ENCODE measurements at regions not wholly inside any gene's neighbourhood (a gene's known extent, or its start where the extent isn't known, plus 50 kb on each side); places are given as distances from the start of the nearest gene placed in this dataset.
"Not testable (repeated sequence)": the region's sequence is repeated elsewhere in the genome, so short reads cannot be mapped to it uniquely, and the experiment has no call there.

DNA sequence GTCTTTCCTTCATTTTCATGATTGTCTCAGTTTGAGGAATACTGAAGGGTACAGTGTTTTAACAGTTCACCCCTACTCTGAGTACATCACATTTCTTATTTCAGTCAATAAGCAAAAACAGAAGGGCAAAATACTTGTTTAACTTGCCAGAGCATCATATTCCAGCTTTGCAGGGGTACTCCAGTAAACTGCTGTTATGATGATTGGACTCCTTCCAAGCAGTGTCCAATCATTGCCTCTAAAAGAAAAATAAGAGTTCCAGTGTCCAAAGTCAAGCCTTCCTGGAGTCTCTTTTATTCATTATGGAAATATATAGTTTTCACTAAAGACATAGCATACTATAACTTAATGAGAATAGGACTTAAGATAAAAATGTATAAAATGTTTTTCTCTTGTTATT lies 105.1 kb downstream of the FANCF start:
- Mint-ChIP-seq H3K27ac (no peak overlapping the region), H3K4me1 (peaks cover 3% of the 10 kb centered on the region), H3K4me3 (no peak overlapping the region), H3K36me3 (no peaks in the 10 kb centered on the region), H3K9me3 (no peaks in the 10 kb centered on the region), H3K27me3 (peaks cover 19% of the 10 kb centered on the region)
- no peak for DNase-seq

DNA sequence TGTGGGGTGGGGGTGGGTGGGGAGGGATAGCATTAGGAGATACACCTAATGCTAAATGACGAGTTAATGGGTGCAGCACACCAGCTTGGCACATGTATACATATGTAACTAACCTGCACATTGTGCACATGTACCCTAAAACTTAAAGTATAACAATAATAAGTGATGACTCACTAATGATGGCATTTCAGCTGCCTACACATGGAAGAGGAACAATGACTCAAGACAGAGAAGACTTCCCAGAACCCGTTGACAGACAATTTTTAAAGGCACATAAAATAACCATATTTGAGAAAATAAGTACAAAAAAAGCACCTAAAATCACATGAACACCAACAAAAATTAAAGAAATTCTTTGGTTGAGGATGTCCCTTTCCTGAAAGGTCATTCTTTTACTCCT lies 107.3 kb downstream of the FANCF start:
- H3K4me3 Mint-ChIP-seq, H3K4me1 Mint-ChIP-seq, H3K36me3 Mint-ChIP-seq, DNase-seq, H3K9me3 Mint-ChIP-seq, H3K27ac Mint-ChIP-seq: not testable (repeated sequence)
- H3K27me3 Mint-ChIP-seq = peaks cover 19% of the 10 kb centered on the region

DNA sequence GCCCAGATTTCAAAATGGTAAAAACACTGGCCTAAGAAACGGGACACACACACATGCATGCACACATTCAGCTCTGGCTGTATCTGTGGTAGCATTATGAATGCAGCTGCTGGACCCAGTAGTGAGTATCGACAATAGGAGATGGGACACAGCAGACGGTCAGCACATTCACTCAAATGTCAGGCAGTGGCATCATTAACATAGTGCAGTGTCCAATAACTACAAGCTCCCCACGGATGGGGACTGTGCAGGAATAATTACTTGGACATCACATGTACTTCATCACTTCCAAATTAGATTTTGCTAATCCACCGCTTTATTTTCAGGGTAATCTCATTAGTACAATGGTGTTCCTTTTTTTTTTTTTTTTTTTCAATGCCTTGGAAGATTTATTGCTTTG lies 109.5 kb downstream of the FANCF start:
- no peak for DNase-seq
- peaks cover 24% of the 10 kb centered on the region for H3K27me3 Mint-ChIP-seq

DNA sequence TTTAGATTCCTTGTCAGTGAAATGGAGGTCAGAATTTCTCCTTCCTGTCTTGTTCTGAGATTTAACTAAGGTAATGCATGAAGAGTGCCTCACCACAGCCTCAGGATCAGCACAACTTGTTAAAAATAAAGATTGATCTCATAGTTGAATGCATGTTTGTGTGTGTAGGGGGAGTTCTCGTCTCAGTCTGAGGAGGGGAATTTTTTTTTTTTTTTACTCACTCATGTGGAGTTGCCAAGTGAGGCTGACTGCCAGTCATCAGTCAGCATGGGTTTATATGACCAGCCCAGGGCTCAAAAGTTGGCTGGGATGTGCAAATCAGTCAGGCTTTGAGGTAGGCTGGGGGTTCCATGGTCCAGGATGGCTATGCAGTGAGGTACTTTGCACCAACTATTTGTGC lies 113.2 kb downstream of the FANCF start:
- Mint-ChIP-seq H3K36me3 (no peaks in the 10 kb centered on the region), H3K4me1 (no peaks in the 10 kb centered on the region), H3K9me3 (no peaks in the 10 kb centered on the region), H3K27me3 (peaks cover 20% of the 10 kb centered on the region), H3K4me3 (no peak overlapping the region), H3K27ac (no peak overlapping the region)
- no peak for DNase-seq

More for the DNA sequence above, 109.5 kb downstream of the FANCF start:
- peaks cover 3% of the 10 kb centered on the region for H3K4me1 Mint-ChIP-seq
- H3K4me3 Mint-ChIP-seq = no peak overlapping the region
- H3K9me3 Mint-ChIP-seq = no peaks in the 10 kb centered on the region
- no peak overlapping the region for H3K27ac Mint-ChIP-seq
- no peaks in the 10 kb centered on the region for H3K36me3 Mint-ChIP-seq

DNA sequence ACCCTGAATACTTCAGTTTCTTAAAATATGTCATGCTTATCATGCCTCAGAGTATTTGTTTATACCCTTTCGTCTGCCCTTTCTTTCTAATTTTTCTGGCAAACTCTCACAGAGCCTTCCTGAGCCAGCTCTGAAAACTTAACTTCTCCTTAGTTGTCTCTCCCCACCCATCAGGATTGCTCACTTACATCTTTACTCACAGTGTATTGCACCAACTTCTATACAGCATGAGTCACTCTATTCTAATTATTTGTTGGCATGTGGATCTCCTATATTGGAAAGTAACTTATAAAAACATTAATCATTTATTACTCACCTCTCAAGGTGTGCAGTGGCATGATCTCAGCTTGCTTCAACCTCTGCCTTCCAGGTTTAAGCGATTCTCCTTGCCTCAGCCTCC lies 114.9 kb downstream of the FANCF start:
- H3K9me3 Mint-ChIP-seq = no peaks in the 10 kb centered on the region
- no peak overlapping the region for H3K4me3 Mint-ChIP-seq
- no peaks in the 10 kb centered on the region for H3K4me1 Mint-ChIP-seq
- DNase-seq = no peak
- H3K27ac Mint-ChIP-seq = no peak overlapping the region
- peaks cover 15% of the 10 kb centered on the region for H3K27me3 Mint-ChIP-seq
- H3K36me3 Mint-ChIP-seq = no peaks in the 10 kb centered on the region

DNA sequence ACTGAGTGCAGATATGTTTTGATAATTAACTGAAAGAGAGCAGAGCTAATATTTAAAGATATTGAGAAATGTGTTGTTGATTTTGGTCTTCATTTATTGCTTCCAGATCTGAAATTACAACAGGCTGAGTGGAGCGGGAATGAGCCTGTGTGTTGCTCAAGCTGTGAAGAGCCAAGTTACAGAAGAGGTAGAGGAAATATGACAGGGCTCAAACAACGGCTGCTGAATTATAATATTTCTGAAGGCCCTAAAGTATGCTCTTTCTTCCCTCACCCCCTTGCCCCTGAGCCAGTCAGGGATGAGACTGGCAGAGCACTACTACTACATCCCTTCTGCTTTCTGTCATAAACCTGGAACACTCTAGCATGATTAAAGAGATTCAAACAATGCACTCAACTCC lies 115.6 kb downstream of the FANCF start:
- no peaks in the 10 kb centered on the region for H3K36me3 Mint-ChIP-seq
- H3K9me3 Mint-ChIP-seq = no peaks in the 10 kb centered on the region
- no peak overlapping the region for H3K4me3 Mint-ChIP-seq
- H3K27me3 Mint-ChIP-seq = peaks cover 15% of the 10 kb centered on the region
- H3K4me1 Mint-ChIP-seq = no peaks in the 10 kb centered on the region
- H3K27ac Mint-ChIP-seq = no peak overlapping the region
- no peak for DNase-seq

DNA sequence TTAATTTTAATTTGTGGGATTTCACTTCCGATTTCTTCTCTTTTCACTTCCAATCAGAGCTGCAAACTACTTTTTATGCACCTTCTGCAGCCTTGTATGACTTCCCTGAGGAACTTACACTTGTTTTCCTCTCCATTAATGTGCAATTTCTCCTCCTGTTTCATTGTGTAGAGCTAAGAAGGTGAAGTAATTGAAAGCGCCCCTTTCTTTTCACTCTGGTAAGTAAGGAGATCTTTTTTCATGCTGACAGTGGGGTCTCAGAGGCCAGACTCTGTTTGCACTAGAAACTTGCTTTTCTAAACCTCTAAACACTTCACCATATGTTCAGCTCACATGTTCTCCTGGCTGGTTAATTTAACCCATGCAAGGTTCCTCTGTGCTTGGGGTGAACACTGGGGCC lies 117.0 kb downstream of the FANCF start:
- DNase-seq = no peak
- peaks cover 15% of the 10 kb centered on the region for H3K27me3 Mint-ChIP-seq
- no peak overlapping the region for H3K27ac Mint-ChIP-seq
- no peaks in the 10 kb centered on the region for H3K9me3 Mint-ChIP-seq
- H3K4me1 Mint-ChIP-seq = no peaks in the 10 kb centered on the region
- H3K36me3 Mint-ChIP-seq = no peaks in the 10 kb centered on the region
- no peak overlapping the region for H3K4me3 Mint-ChIP-seq

DNA sequence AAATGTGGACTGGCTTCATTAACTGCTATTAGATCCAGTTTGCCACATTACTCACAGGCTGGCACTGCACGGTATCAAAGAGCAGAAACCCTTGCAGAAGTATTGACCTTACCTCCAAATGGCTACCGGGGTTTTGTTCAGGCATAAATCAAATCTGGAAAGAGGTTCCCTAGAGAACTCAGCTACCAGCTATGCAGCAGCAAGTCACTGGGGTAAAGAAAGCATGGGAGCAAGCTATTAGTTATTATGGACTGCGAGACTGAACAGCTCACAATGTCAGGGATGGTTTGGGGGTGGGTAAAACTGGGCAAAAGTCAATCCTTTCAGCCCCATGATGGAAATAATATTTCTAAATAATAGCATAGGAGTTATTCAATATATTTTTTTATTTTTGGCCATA lies 128.1 kb downstream of the FANCF start:
- Mint-ChIP-seq H3K4me3 (no peak overlapping the region), H3K27ac (no peak overlapping the region), H3K9me3 (no peaks in the 10 kb centered on the region)

DNA sequence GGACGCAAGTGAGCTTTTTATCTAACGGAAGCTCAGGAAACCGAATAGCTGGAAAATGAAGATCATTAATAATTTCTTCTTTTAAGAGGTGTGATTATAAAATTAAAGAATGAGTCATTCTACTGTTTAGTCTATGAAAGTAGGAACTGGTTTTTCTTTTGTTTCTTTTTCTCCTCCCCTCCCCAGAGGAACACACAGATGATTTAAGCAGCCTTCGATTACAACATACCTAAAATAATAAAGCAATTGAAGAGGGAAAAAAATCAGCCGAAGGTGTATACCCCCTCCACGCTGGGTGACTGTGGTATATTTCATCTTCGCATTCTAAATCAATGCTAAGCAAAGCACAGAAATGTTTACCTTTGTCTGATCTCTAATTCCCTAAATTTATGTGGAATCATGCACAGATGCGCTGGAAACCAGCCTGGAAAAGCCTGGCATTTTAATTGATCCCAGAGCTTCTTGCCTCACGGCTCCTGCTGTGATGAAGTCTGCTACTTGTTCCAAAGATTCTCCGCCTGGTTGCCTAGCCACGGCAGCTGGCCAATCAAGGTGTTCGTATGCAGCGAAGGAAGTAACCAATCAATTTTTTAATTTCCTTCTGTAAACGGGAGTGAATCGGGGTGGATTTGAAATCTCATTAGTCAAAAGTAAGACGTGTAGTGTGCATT lies 133.9 kb downstream of the FANCF start:
- Mint-ChIP-seq H3K27me3 (peaks cover 10% of the 10 kb centered on the region), H3K36me3 (no peaks in the 10 kb centered on the region), H3K9me3 (no peaks in the 10 kb centered on the region), H3K4me3 (no peak overlapping the region), H3K4me1 (no peaks in the 10 kb centered on the region), H3K27ac (no peak overlapping the region)
- no peak for DNase-seq

More for the DNA sequence above, 128.1 kb downstream of the FANCF start:
- Mint-ChIP-seq H3K27me3 (peaks cover 4% of the 10 kb centered on the region), H3K4me1 (no peaks in the 10 kb centered on the region), H3K36me3 (no peaks in the 10 kb centered on the region)
- DNase-seq = no peak

DNA sequence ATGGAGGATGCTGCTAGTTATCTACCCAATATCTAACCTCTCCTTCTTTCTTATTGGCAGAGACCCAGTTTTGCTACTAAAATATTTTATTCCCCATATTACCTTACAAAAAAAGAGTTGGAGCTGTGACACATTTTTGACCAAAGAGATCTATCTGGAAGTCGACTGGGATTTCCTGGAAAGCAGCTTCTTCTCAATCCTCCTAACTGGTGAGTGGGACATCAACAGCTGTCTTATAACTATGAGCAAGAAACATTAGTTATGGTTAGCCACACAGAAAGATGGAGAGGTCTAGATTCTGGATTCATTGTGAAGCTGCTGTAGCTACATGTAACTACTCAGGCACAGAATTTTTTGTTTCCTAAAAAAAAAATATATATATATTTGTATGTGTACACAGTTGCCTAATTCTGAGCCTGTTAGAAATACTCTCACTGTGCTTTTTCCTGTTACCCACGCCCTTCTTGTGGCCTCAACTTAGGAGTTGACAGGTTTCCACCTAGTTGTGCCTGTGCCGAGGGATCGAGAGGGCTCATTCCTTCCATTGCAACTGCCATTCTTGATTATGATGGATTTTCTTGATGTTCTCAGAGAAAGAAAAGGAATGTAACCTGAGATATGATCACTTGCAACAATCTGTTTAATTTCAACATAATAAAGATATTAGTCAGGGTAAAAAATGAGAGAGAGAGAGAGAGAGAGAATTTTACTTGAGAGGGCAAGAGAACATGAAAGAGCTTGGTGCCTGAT lies 142.0 kb downstream of the SLC17A6 start:
- H3K36me3 Mint-ChIP-seq = no peaks in the 10 kb centered on the region
- no peak for DNase-seq

DNA sequence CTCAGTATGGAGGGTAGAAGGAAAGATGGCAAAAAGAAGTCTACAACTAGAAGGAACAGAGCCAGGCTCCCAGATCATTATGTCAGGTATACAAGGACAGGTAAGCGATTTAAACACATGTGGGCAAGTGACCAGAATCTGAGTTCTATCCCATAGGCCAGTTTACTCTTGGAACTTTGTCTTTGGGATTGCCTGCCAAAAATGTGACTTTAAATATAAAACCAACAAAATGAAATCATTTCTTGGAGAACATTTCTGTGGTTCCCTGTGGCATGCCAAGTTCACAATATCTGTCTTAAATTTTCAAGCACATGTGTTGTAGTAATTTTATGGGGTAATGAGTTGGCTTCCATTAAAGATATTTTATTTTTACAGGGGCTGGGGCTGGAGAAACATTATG lies 141.0 kb downstream of the SLC17A6 start:
- Mint-ChIP-seq H3K27me3 (peaks cover 21% of the 10 kb centered on the region), H3K36me3 (no peaks in the 10 kb centered on the region), H3K27ac (no peak overlapping the region), H3K9me3 (peaks cover 2% of the 10 kb centered on the region), H3K4me1 (no peaks in the 10 kb centered on the region), H3K4me3 (no peak overlapping the region)
- DNase-seq = no peak

More for the DNA sequence above, 142.0 kb downstream of the SLC17A6 start:
- Mint-ChIP-seq H3K4me3 (no peak overlapping the region), H3K27me3 (peaks cover 21% of the 10 kb centered on the region), H3K4me1 (no peaks in the 10 kb centered on the region), H3K9me3 (peaks cover 2% of the 10 kb centered on the region), H3K27ac (no peak overlapping the region)

DNA sequence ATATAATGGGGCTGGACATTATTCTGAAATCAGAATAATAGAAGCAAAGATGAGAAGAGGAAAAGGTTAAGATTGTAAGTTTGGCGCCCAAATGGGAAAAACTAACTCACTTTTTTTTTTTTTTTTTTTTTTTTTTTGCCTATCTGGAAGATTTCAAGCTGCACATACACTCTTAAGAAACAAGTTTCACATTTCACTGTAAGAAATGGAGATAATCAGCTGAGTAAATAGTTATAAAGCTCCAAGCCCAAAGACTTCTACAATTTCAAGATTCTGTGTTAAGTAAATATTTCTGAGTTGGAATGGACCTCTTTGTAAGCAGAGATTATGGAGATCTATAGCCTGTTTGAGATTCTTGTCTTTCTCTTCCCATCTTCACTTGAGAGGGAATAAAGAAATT lies 140.0 kb downstream of the SLC17A6 start:
- peaks cover 21% of the 10 kb centered on the region for H3K27me3 Mint-ChIP-seq
- no peaks in the 10 kb centered on the region for H3K4me1 Mint-ChIP-seq
- H3K27ac Mint-ChIP-seq = no peak overlapping the region
- no peak for DNase-seq
- H3K36me3 Mint-ChIP-seq = no peaks in the 10 kb centered on the region
- peaks cover 2% of the 10 kb centered on the region for H3K9me3 Mint-ChIP-seq
- H3K4me3 Mint-ChIP-seq = no peak overlapping the region

DNA sequence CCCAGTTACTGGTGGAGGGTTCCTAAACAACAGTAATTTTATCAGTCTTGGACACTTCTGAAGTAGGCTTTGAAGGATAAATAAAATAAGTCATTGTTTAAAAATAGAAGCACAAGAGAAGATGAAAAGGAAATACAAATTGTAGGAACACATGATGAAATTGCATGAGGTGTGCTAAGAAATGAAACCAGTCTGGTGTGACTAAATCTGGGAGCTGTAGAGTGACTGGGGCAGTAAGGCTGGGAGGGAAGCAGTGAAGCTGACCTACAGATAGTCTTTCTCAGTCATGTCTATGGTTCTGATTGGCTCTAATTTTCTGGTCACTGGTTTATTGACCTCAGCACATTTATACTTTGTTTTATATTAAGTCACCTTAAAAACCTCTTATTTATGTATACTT lies 139.1 kb downstream of the SLC17A6 start:
- Mint-ChIP-seq H3K4me1 (no peaks in the 10 kb centered on the region), H3K27me3 (peaks cover 21% of the 10 kb centered on the region), H3K36me3 (no peaks in the 10 kb centered on the region), H3K4me3 (no peak overlapping the region), H3K9me3 (peaks cover 2% of the 10 kb centered on the region), H3K27ac (no peak overlapping the region)
- DNase-seq = no peak

DNA sequence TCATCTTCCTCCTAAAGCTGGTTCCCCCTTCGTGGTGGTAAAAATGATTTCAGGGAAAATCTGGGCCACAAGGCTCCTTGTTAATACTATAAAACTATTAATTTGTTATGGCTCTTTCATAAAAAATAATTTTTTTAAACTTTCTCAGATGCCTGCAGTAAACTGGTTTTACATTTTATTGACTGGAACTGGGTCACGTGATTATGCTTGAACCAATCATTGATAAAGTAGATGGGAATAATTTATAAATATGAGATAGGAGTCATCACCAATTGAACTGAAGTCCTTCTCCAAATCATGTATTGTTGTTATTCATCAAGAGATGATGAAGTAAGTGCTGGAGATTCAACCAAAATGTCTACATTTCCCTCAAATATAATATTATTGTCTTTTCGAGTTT lies 138.4 kb downstream of the SLC17A6 start:
- peaks cover 21% of the 10 kb centered on the region for H3K27me3 Mint-ChIP-seq
- H3K27ac Mint-ChIP-seq = no peak overlapping the region
- DNase-seq = no peak
- H3K36me3 Mint-ChIP-seq = no peaks in the 10 kb centered on the region
- H3K4me3 Mint-ChIP-seq = no peak overlapping the region
- H3K9me3 Mint-ChIP-seq = no peaks in the 10 kb centered on the region
- no peaks in the 10 kb centered on the region for H3K4me1 Mint-ChIP-seq

DNA sequence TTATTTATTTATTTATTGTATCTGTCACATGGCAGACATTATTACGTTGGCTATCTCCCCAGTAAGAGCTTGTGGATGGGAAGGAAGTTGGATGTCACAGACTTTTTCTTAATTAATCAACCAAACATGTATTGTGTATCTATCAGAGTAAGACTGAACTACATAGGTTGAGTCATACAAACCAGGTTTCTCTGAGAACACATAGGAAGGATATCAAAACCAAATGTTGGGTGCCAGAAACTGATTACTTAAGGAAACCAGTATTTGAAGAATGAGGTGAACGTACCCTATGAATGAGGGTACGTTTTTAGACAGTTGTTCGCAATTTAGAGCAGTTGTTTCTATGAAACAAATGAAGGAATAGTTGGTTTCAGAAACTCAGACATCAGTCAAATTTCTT lies 136.4 kb downstream of the SLC17A6 start:
- Mint-ChIP-seq H3K4me1 (no peaks in the 10 kb centered on the region), H3K27me3 (peaks cover 26% of the 10 kb centered on the region), H3K36me3 (no peaks in the 10 kb centered on the region), H3K9me3 (no peaks in the 10 kb centered on the region), H3K27ac (no peak overlapping the region), H3K4me3 (no peak overlapping the region)
- DNase-seq = no peak

DNA sequence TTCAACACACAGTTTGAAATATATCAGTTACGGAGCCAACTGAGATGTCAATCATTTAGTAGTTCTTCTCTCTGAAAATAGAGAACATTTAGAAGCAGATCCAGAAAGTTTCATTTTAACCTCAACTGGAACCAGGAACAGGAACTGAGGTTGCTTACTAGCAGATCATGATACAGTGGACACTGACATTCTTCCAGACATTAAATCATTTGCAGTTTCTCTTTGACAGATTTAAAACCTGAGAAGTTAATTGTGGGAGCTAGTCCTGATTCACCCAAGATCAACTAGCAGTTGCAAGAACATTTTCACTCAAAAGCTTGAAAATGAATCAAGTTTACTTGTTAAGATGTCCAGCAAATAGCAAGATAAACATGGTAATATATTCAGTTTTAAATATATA lies 135.4 kb downstream of the SLC17A6 start:
- no peak for DNase-seq
- Mint-ChIP-seq H3K36me3 (no peaks in the 10 kb centered on the region), H3K27ac (no peak overlapping the region), H3K27me3 (peaks cover 21% of the 10 kb centered on the region), H3K4me1 (no peaks in the 10 kb centered on the region), H3K4me3 (no peak overlapping the region), H3K9me3 (no peaks in the 10 kb centered on the region)
